ENCODE measurements at regions not wholly inside any gene's neighbourhood (a gene's known extent, or its start where the extent isn't known, plus 50 kb on each side); places are given as distances from the start of the nearest gene placed in this dataset.
"Not testable (repeated sequence)": the region's sequence is repeated elsewhere in the genome, so short reads cannot be mapped to it uniquely, and the experiment has no call there.

DNA sequence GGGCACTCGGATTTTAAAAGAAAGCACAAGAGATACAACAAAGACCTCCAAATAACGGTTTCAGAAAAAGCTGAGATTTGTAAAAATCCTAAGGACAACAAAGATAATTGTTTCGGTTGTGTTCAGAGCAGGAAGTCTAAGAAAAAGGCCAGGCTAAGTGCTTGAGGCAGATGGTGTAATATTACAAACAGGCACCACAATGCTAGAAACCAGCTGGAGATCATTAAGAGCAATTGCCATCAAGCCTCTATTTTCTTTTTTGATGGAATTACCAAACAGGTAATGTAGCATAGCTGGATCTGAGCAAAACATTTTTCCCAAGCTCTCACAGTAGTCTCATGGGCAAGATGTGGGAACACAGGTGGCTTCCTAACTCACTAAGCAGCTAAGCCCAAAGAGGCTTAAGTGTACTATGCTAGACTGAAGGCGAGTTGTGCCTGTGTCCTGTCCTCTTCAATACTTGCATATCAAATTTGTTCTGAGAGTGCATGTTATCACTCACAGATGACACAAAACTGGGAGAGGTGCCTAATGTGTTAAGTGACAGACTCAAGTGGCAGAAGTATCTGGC lies 161.6 kb downstream of the GLUL start:
- peak; percentile 44 for DNase-seq (ENCODE audit: low read depth, low spot score)

DNA sequence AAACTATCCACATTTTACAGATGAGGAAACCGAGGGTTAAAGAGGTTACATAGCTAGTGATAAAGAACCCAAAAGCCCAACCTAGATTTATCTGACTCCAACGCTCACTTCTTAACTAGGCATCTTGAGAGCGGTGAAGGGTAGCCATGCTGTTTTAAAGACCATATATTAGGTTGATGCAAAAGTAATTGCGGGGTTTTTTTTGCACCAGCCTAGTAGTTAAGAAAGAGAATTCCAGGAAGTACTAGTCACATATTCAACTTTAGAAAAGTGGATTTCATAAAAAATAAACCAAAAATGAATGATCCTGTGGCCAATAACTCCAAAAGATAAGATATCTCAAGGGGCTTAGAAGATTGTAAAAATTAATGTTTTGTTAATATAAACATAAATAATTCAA lies 162.1 kb downstream of the GLUL start:
- no peak for DNase-seq (ENCODE audit: low read depth, low spot score)

DNA sequence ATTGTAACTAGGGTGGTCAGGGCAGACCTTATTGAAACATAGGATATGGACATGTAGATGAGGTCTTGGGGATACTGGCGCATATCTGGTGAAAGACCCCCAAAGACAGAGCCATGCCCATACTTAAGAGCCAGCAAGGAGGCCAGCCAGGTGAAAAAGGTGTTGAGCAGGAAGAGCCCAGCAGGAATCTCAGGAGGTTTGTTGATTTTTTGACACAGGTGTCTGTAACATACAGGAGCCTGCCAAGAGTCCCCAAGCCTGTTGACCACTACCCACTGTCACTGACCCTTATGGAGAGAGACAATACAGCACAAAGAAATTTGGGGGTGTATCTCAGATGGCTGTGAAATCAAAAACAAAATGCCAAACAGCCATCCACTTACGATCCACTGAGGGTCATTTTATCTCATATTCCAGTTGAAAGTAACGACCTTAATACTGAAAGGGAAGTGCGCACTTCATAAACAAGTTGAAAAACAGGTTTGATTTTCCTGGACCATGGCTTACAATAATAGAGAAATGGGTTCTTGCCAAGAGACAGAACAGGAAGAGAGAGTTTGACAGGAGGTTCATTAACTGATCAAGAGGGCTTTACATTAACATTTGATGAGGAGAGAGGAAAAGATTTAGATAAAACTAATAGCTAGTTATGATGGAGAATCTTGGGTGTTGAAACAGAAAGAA lies 163.6 kb downstream of the GLUL start:
- DNase-seq (ENCODE audit: low read depth, low spot score) = no peak

DNA sequence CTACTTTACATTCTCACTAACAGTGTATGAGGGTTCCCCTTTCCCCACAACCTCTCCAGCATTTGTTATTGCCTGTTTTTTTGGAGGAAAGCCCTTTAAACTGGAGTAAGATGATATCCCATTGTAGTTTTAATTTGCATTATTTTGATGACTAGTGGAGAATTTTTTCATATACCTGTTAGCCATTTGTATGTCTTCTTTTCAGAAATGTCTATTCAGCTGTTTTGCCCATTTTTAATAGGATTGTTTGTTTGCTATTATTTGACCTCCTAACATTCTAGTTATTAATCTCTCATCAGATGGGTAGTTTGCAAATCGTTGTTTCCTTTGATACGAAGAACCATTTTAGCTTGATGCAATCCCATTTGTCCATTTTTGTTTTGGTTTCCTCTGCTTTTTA lies 165.0 kb downstream of the GLUL start:
- no peak for DNase-seq (ENCODE audit: low read depth, low spot score)

DNA sequence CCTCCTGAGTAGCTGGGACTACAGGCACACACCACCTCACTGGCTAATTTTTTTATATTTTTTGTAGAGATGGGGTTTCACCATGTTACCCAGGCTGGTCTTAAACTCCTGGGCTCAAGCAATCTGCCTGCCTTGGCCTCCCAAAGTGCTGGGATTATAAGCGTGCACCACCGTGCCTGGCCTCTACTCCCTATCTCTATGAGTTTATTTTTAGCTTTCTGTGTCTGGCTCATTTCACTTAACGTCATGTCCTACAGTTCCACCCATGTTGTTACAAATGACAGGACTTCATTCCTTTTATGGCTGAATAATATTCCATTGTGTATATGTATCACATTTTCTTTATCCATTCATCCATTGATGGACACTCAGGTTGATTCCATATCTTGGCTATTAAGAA lies 164.2 kb upstream of the ZNF648 start:
- not testable (repeated sequence) for DNase-seq (ENCODE audit: low read depth, low spot score)

DNA sequence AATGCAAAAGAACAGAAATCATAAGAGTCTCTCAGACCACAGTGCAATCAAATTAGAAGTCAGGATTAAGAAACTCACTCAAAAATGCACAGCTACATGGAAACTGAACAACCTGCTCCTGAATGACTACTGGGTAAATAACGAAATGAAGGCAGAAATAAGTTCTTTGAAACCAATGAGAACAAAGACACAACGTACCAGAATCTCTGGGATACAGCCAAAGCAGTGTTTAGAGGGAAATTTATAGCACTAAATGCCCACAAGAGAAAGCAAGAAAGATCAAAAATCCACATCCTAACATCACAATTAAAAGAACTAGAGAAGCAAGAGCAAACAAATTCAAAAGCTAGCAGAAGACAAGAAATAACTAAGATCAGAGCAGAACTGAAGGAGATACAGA lies 160.5 kb upstream of the ZNF648 start:
- not testable (repeated sequence) for DNase-seq (ENCODE audit: low read depth, low spot score)

DNA sequence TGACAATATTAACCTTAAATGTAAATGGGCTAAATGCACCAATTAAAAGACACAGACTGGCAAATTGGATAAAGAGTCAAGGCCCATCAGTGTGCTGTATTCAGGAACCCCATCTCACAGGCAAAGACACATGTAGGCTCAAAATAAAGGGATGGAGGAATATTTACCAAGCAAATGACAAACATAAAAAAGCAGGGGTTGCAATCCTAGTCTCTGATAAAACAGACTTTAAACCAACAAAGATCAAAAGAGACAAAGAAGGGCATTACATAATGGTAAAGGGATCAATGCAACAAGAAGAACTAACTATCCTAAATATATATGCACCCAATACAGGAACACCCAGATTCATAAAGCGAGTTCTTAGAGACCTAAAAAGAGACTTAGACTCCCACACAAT lies 159.9 kb upstream of the ZNF648 start:
- not testable (repeated sequence) for DNase-seq (ENCODE audit: low read depth, low spot score)

DNA sequence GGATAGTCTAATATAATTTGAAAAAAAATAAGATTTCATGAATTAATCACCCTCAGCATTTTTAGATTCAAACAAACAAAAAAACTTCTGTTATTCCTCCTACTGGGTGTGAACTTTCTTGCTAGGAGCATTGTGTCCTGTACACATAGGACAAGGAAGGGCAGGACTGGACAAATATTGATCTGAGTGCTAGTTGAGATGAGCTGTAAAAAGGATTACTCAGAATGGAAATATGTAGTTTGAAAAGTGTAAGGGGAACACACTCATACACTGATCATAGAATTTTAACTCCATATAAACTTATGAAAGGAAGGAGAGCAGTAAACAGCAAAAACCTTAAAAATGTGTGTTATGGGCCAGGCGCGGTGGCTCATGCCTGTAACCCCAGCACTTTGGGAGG lies 156.5 kb upstream of the ZNF648 start:
- no peak for DNase-seq (ENCODE audit: low read depth, low spot score)

DNA sequence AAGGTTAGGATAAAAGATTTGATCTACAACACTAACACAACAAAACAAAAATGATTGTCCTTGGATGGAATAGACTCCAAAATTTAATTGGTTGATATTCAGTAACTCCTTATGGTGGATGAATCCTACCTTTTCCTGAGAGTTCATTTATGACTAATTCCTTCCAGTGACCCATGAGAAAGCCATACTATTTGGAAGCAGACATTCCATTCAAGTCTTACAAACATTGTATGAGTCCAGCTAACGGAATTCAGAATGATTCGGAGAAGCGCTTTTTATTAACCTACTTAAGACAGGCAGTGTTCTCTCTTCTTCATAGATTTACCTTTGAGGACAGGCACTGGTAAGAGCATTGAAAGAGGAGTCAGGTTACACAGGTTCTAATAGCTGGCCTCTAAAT lies 155.6 kb upstream of the ZNF648 start:
- DNase-seq (ENCODE audit: low read depth, low spot score) = no peak

DNA sequence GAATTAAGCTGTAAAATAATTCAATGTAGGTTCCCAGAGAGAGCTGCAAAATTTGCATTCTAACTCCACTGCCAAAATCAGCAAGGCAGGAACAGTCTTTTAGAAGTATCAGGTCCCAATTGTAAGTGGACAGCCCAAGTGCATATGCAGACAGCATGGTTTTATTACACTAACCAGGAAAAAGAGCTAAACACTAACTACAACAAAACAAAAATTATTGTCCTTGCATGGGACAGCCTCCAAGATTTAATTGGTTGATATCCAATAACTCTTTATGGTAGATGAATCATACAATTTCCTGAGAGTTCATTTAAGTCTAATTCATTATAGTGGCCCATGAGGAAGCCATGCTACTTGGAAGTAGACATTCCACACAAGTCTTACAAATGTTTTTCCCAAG lies 154.3 kb upstream of the ZNF648 start:
- no peak for DNase-seq (ENCODE audit: low read depth, low spot score)

DNA sequence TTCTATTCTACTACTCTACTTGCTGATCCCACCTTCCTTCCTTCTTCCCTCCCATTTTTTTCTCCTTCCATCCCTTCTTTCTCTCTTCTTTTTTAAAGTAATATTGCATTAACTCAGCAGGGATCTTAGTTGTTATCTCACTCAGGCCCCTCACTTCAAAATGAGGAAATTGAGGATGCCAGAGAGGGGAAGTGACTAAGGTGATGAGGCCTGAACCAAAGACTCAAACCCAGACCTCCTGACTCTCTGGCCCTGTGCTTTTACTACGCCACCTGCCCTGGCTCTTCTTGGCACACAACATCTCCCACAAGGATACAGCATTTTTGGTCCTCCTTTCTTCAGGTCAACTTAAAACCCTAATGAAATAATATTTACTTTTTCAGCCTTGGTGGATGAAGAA lies 151.7 kb upstream of the ZNF648 start:
- no peak for DNase-seq (ENCODE audit: low read depth, low spot score)

DNA sequence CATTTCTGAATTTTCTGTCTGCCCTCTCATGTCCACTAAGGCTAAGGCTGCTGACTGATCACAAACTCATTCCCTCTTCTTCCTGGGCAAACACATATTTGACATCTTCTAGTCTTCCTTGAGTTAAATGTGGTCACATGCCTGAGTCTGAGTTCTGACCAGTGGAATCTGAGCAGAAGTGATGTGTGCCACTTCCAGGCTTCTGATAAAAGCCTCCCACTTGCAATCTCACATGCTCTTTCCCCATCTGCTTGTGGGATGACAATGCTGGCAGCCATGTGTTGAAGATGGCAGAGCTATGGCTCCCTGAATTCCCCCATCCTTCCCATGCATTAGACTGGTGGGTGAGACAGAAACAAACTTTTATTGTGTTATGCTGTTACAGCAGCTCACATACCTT lies 149.9 kb upstream of the ZNF648 start:
- no peak for DNase-seq (ENCODE audit: low read depth, low spot score)

DNA sequence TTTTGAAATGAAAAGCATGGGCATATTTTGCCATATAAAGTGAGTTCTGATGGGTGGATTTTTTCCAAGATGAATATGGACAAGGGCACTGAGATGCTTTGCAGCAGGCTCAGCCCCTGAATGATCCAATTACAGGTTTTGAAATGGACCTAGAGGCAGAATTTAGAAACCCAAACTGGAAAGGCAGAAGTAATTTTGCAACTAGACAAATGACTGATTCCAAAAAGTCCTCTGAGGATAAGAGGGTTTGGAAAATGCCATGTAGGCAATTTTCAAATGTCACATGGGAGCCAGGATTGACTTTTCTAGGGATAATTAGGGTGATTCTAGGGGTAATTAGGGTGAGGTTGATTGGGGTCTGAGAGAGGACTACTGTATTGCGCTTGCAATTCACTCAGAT lies 148.9 kb upstream of the ZNF648 start:
- no peak for DNase-seq (ENCODE audit: low read depth, low spot score)

DNA sequence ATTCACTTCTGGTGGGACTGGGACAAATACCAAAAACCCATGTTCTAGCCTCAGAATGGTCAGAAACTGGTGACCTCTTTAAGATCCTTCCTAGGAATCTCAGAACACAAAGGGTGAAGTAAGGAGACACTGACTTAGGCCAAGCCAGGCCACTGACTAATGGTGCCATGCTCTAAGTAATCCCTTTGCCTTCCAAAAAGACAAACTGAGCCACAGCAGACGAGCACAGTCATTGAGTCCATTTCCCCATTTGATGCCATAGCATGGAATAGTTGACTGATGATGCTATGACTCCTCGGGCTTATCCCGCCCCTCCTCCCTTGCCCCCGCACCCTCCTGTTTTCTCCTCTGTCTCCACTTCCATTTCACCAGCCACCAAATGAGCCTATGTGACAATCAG lies 145.8 kb upstream of the ZNF648 start:
- no peak for DNase-seq (ENCODE audit: low read depth, low spot score)

DNA sequence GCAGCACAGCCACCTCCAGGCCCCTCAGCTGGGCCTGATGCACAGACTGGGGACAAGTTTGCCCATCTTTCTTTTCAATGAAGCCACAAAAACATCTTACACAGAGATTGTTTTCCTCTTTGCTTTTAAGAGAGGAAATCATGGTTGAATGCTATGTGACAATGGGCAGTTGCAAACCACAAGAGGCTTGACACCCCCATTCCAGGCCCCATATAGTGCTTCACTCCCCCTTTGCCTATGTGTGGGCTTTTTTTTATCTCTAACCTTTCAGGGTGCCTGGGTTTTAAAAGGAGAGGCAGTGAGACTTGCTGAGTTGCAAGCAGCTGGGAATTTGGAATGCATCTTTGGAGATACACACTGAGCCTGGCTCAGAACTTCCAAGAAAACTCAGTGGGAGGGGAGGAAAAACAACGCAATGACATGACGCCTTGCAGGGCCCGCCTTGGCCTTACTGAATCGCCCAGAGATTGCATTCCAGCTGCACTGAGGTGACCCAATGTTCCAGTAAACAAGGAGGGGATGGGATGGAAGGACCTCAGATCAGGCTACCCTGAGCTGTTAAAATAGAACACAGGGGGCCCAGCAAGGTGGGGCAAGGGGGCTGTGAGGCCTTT lies 145.2 kb upstream of the ZNF648 start:
- DNase-seq (ENCODE audit: low read depth, low spot score) = peak; percentile 52

DNA sequence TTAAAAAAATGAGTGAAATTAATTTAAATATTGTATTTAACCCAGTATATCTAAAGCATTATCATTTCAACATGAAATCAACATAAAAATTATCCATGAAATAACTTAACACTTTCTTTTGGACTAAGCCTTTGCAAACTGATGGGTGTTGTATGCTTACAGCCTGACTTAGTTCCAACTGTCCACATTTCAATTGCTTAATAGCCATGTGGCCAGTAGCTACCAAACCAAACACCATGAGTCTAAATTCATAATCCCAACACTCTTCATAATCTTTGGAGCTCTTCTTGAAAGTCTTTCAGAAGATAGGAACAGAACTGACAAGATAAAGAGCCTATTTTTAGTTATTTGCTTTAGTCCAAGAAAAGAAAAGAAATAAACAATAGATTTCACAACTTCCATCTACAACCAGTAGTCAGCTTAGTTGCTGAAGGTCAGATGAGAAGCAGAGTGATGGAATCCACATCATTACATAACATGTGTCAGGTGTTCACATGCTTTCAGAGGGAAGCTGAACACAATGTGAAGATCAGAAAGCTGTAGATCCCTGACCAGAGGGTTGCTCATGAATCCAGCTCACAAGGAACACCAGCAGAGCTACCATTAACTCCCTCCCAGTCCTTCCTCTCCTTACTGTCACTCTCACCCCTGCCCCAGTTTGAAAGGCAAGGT lies 144.0 kb upstream of the ZNF648 start:
- no peak for DNase-seq (ENCODE audit: low read depth, low spot score)

DNA sequence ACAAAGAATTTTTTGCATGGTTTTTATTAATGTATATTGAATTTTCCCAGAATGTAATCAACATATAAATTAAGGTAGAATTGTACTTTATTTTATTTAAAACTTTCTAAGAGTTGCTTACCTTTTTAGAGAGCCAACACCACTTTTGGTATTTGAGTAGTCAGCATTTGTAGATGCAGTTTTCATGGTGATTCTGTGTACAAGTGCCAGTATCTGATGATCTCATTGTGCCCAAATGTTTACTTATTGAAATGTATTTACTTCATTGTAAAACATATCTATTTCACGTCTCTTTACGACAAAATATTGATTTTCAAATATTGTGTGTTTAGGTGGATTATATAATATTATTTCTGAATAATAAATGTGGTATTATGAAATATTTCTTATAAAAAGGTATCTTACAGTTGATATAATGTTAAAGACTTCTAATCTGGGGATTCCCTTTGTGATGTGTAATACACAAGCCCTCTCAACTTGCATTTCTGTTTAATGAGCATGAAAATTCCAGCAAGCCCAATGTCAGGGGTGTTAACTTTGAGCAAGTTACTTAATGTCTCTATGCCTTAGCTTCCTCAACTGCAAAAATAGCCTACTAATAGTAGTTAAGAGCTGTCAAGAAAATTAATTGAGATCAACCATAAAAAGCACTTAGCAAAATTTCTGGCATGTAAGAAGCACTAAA lies 141.8 kb upstream of the ZNF648 start:
- DNase-seq (ENCODE audit: low read depth, low spot score) = no peak

DNA sequence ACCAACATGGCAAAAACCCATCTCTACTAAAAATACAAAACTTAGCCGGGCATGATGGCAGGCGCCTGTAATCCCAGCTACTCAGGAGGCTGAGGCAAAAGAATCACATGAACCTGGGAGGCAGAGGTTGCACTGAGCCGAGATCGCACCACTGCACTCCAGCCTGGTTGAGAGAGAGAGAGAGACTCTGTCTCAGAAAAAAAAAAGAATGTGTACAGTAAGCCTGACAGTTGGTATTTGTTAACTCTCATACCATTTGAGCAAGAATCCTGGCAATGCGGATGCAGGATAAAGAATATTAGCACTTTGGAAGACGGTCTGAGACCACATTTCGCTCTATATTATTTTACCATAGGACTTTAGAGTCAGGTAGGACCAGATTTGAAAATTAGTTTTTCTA lies 140.0 kb upstream of the ZNF648 start:
- not testable (repeated sequence) for DNase-seq (ENCODE audit: low read depth, low spot score)

DNA sequence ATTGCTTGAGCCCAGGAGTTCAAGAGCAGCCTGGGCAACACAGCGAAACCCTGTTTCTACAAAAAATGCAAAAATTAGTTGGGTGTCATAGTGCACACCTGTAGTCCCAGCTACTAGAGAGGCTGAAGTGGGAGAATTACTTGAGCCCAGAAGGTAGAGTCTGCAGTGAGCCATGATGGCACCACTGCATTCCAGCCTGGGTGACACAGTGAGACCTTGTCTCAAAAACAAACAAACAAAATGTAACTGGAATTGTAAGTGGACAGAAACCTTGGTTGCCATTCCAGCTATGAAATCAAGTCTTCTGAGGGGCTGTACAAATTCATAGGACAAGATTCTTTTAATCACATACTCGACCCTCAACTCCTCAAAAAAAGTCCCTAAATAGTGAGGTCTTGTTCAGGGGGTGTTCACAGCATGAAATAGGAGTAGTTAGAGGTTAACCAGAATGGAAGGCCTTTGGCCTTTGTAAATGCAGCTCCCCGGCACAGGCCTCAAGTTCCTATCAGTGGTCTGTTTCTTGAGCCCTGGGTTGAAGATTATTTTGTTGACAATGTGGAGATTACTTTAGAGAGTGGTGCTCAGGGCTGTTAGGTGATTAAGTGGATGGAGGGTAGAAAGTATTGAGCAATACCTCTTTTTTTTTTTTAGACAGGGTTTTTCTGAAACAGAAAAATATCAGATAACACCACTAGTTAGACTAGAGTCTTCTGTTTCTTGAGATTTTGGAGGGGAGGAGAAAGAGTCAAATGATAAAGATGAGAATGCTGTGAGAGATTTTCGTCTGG lies 138.7 kb upstream of the ZNF648 start:
- peak; percentile 30 for DNase-seq (ENCODE audit: low read depth, low spot score)

DNA sequence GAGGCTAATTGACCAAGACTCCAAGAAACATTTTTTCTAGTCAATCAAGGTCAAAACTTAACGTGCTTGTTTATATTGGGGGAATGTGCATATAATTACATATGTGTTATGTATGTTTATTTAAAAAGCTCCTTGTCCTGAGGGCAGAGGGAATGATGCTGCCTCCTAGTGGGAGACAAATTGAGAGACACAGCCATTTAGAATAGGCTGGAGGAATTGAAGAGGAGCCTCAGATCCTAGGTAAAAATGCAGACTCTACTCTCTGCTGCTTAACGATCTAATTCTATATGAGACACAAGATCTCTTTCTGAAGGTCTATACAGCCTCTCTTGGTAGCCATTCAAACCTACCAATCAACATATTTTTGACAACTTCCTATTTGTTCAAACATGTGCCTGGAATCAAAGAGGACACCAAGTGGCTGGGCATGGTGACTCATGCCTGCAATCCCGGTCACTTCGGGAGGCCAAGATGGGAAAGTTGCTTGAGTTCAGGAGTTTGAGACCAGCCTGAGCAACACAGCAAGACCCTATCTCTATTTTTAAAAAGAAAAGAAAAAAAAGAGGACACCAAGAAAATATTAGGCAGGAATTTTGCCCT lies 136.6 kb upstream of the ZNF648 start:
- no peak for DNase-seq (ENCODE audit: low read depth, low spot score)

Data from ELF-1 (cell line).